Activated T-helper 17 cell treated with anti-CD3 and anti-CD28 coated beads, Interleukin-2, amount 50 U/mL, for 72 hours (primary cell): ENCODE measurements at regions not wholly inside any gene's neighbourhood (a gene's known extent, or its start where the extent isn't known, plus 50 kb on each side); places are given as distances from the start of the nearest gene placed in this dataset.
"Not testable (repeated sequence)": the region's sequence is repeated elsewhere in the genome, so short reads cannot be mapped to it uniquely, and the experiment has no call there.

Source experiments
- ATAC-seq: fragments of 150-1000 bp; cut with Tn5 transposase; replicated peaks from 2 replicates; pipeline ENCODE4 v1.10.0; 2021; ENCODE audit warnings: mild to moderate bottlenecking, moderate library complexity
- H3K27ac Mint-ChIP-seq: one replicate; pipeline ENCODE4 v1.8.0; 2022; ENCODE audit warnings: mixed read lengths
- H3K27me3 Mint-ChIP-seq: one replicate; pipeline ENCODE4 v1.8.0; 2022; ENCODE audit warnings: mixed read lengths
- H3K36me3 Mint-ChIP-seq: one replicate; pipeline ENCODE4 v1.8.0; 2022; ENCODE audit warnings: low read depth, mild to moderate bottlenecking, mixed read lengths
- H3K4me1 Mint-ChIP-seq: one replicate; pipeline ENCODE4 v1.8.0; 2022; ENCODE audit warnings: mixed read lengths
- H3K4me3 Mint-ChIP-seq: one replicate; pipeline ENCODE4 v1.8.0; 2022; ENCODE audit warnings: mild to moderate bottlenecking, mixed read lengths
- H3K9me3 Mint-ChIP-seq: one replicate; pipeline ENCODE4 v1.8.0; 2022; ENCODE audit warnings: mixed read lengths

GRCh38 chr4:15151033-15151432 lies 148.8 kb downstream of the CPEB2 start:
- no peak for ATAC-seq
- Mint-ChIP-seq H3K27me3 (peaks cover 5% of the 10 kb centered on the region), H3K4me3 (no peak overlapping the region), H3K36me3 (no peaks in the 10 kb centered on the region), H3K4me1 (no peaks in the 10 kb centered on the region), H3K9me3 (no peaks in the 10 kb centered on the region), H3K27ac (no peak overlapping the region)

- Mint-ChIP-seq H3K36me3 (no peaks in the 10 kb centered on the region), H3K27me3 (no peaks in the 10 kb centered on the region), H3K27ac (no peak overlapping the region)
Observed at GRCh38 chr4:15153662-15154061, 151.4 kb downstream of the CPEB2 start.

GRCh38 chr4:15158406-15159091 lies 156.3 kb downstream of the CPEB2 start:
- no peaks in the 10 kb centered on the region for H3K9me3 Mint-ChIP-seq
- no peak overlapping the region for H3K27ac Mint-ChIP-seq
- H3K4me3 Mint-ChIP-seq, result no peak overlapping the region
- no peaks in the 10 kb centered on the region for H3K4me1 Mint-ChIP-seq
- ATAC-seq, result no peak
- no peaks in the 10 kb centered on the region for H3K36me3 Mint-ChIP-seq
- H3K27me3 Mint-ChIP-seq, result peaks cover 5% of the 10 kb centered on the region

More at GRCh38 chr4:15153662-15154061, 151.4 kb downstream of the CPEB2 start:
- no peak for ATAC-seq
- Mint-ChIP-seq H3K4me3 (no peak overlapping the region), H3K9me3 (no peaks in the 10 kb centered on the region), H3K4me1 (no peaks in the 10 kb centered on the region)

- no peak overlapping the region for H3K27ac Mint-ChIP-seq
- H3K36me3 Mint-ChIP-seq, result no peaks in the 10 kb centered on the region
- no peaks in the 10 kb centered on the region for H3K9me3 Mint-ChIP-seq
- H3K4me3 Mint-ChIP-seq, result no peak overlapping the region
- no peaks in the 10 kb centered on the region for H3K4me1 Mint-ChIP-seq
- no peak for ATAC-seq
- H3K27me3 Mint-ChIP-seq, result peaks cover 5% of the 10 kb centered on the region
Observed at GRCh38 chr4:15159477-15160019, 157.3 kb downstream of the CPEB2 start.

DNA sequence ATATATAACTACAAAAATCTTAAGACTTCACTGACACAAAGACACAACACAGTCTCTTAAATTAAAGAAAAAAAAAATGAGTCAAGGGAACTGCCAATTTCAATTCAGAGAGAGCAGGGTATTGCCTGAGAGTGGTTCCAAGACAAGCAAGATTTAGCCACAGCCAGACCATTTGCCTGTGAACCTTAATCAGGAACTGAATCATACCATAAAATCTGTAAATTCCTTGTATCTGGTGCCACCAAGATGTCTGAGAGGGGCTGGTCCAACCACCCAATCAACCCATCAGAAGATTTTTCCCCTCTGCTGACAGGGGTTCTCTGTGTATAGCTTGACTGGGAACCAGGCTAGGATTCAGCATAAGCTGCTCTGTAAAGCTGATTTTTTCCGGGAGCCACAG lies 159.2 kb downstream of the CPEB2 start:
- no peak overlapping the region for H3K4me3 Mint-ChIP-seq
- peaks cover 5% of the 10 kb centered on the region for H3K27me3 Mint-ChIP-seq
- H3K4me1 Mint-ChIP-seq, result no peaks in the 10 kb centered on the region
- no peak for ATAC-seq
- no peaks in the 10 kb centered on the region for H3K9me3 Mint-ChIP-seq
- no peak overlapping the region for H3K27ac Mint-ChIP-seq
- H3K36me3 Mint-ChIP-seq, result no peaks in the 10 kb centered on the region

- H3K4me1 Mint-ChIP-seq, result no peaks in the 10 kb centered on the region
- no peaks in the 10 kb centered on the region for H3K9me3 Mint-ChIP-seq
- no peak overlapping the region for H3K27ac Mint-ChIP-seq
- H3K36me3 Mint-ChIP-seq, result no peaks in the 10 kb centered on the region
- peaks cover 5% of the 10 kb centered on the region for H3K27me3 Mint-ChIP-seq
- ATAC-seq, result no peak
- H3K4me3 Mint-ChIP-seq, result no peak overlapping the region
Observed at GRCh38 chr4:15162046-15162445, 159.8 kb downstream of the CPEB2 start.

- ATAC-seq, result no peak
- peaks cover 5% of the 10 kb centered on the region for H3K27me3 Mint-ChIP-seq
- H3K36me3 Mint-ChIP-seq, result no peaks in the 10 kb centered on the region
- no peaks in the 10 kb centered on the region for H3K4me1 Mint-ChIP-seq
- no peak overlapping the region for H3K4me3 Mint-ChIP-seq
- H3K27ac Mint-ChIP-seq, result no peak overlapping the region
- H3K9me3 Mint-ChIP-seq, result no peaks in the 10 kb centered on the region
Observed at GRCh38 chr4:15162465-15163283, 160.4 kb downstream of the CPEB2 start.

GRCh38 chr4:15163284-15163645 lies 161.0 kb downstream of the CPEB2 start:
- no peak for ATAC-seq
- Mint-ChIP-seq H3K9me3 (no peaks in the 10 kb centered on the region), H3K27me3 (peaks cover 9% of the 10 kb centered on the region), H3K4me1 (no peaks in the 10 kb centered on the region), H3K4me3 (no peak overlapping the region), H3K36me3 (no peaks in the 10 kb centered on the region), H3K27ac (no peak overlapping the region)

- no peak overlapping the region for H3K4me3 Mint-ChIP-seq
Observed at GRCh38 chr4:15164571-15164970, 162.3 kb downstream of the CPEB2 start.

GRCh38 chr4:15167743-15168142 lies 165.5 kb downstream of the CPEB2 start:
- Mint-ChIP-seq H3K4me3 (no peak overlapping the region), H3K36me3 (peaks cover 6% of the 10 kb centered on the region), H3K9me3 (peaks cover 7% of the 10 kb centered on the region), H3K27ac (no peak overlapping the region), H3K27me3 (peaks cover 17% of the 10 kb centered on the region), H3K4me1 (no peaks in the 10 kb centered on the region)
- ATAC-seq, result no peak

More at GRCh38 chr4:15164571-15164970, 162.3 kb downstream of the CPEB2 start:
- peaks cover 6% of the 10 kb centered on the region for H3K27me3 Mint-ChIP-seq
- no peak for ATAC-seq
- H3K9me3 Mint-ChIP-seq, result no peaks in the 10 kb centered on the region
- no peaks in the 10 kb centered on the region for H3K4me1 Mint-ChIP-seq
- H3K27ac Mint-ChIP-seq, result no peak overlapping the region
- no peaks in the 10 kb centered on the region for H3K36me3 Mint-ChIP-seq

- Mint-ChIP-seq H3K36me3 (peaks cover 6% of the 10 kb centered on the region), H3K4me3 (no peak overlapping the region), H3K4me1 (no peaks in the 10 kb centered on the region), H3K9me3 (peaks cover 8% of the 10 kb centered on the region), H3K27ac (no peak overlapping the region), H3K27me3 (peaks cover 18% of the 10 kb centered on the region)
- ATAC-seq, result no peak
Observed at GRCh38 chr4:15168759-15169158, 166.5 kb downstream of the CPEB2 start.

- Mint-ChIP-seq H3K36me3 (peaks cover 6% of the 10 kb centered on the region), H3K27ac (no peak overlapping the region), H3K4me1 (no peaks in the 10 kb centered on the region), H3K9me3 (peaks cover 8% of the 10 kb centered on the region), H3K4me3 (no peak overlapping the region), H3K27me3 (peaks cover 18% of the 10 kb centered on the region)
- no peak for ATAC-seq
Observed at GRCh38 chr4:15171725-15172124, 169.4 kb downstream of the CPEB2 start.

GRCh38 chr4:15173251-15173650 lies 171.0 kb downstream of the CPEB2 start:
- Mint-ChIP-seq H3K36me3 (peaks cover 6% of the 10 kb centered on the region), H3K9me3 (peaks cover 8% of the 10 kb centered on the region), H3K4me3 (no peak overlapping the region), H3K27me3 (peaks cover 14% of the 10 kb centered on the region), H3K4me1 (no peaks in the 10 kb centered on the region), H3K27ac (no peak overlapping the region)
- ATAC-seq, result no peak

GRCh38 chr4:15174168-15174567 lies 171.9 kb downstream of the CPEB2 start:
- not testable (repeated sequence) for H3K27ac Mint-ChIP-seq, ATAC-seq
- H3K27me3 Mint-ChIP-seq, result peaks cover 14% of the 10 kb centered on the region

DNA sequence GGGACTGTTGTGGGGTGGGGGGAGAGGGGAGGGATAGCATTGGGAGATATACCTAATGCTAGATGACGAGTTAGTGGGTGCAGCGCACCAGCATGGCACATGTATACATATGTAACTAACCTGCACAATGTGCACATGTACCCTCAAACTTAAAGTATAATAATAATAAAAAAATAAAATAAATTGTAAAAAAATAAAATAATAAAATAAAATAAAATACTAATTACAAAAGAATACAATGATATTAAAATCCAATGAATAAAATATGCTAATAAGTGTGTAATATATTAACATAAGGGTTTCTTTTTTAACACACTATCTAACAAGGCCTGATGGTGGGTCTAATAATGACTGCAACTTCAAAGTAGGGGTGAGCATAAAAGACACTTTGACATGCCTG lies 177.6 kb downstream of the CPEB2 start:
- ATAC-seq, H3K27ac Mint-ChIP-seq, H3K4me3 Mint-ChIP-seq, H3K27me3 Mint-ChIP-seq, H3K9me3 Mint-ChIP-seq, H3K36me3 Mint-ChIP-seq: not testable (repeated sequence)
- H3K4me1 Mint-ChIP-seq, result peaks cover 16% of the 10 kb centered on the region

More at GRCh38 chr4:15174168-15174567, 171.9 kb downstream of the CPEB2 start:
- H3K4me1 Mint-ChIP-seq, H3K4me3 Mint-ChIP-seq, H3K36me3 Mint-ChIP-seq, H3K9me3 Mint-ChIP-seq: not testable (repeated sequence)
